ENCODE measurements at regions not wholly inside any gene's neighbourhood (a gene's known extent, or its start where the extent isn't known, plus 50 kb on each side); places are given as distances from the start of the nearest gene placed in this dataset.

DNA sequence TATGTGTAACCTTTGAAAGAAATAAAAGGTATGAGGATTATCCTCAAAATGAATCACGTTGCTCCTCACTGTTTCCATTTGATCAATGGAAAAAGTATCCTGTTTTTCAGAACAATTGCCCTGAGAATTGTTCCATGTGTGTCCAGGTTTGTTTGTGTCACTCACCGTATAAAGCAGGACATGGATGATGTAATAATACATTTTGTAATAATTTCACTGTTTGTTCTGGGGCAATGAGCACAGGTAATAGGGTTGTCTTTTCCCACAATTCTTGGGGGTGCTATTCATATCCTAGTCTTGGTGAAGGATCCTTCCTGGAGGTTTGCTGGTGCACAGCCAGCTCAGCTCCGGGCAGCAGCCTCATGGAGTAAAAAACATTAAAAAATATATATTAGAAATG lies 510.8 kb upstream of the MCTP2 start:
- no peak for TF ChIP-seq POLR2A (IDR thresholded peaks at IDR 0.05)
- TF ChIP-seq, protein P1, sequence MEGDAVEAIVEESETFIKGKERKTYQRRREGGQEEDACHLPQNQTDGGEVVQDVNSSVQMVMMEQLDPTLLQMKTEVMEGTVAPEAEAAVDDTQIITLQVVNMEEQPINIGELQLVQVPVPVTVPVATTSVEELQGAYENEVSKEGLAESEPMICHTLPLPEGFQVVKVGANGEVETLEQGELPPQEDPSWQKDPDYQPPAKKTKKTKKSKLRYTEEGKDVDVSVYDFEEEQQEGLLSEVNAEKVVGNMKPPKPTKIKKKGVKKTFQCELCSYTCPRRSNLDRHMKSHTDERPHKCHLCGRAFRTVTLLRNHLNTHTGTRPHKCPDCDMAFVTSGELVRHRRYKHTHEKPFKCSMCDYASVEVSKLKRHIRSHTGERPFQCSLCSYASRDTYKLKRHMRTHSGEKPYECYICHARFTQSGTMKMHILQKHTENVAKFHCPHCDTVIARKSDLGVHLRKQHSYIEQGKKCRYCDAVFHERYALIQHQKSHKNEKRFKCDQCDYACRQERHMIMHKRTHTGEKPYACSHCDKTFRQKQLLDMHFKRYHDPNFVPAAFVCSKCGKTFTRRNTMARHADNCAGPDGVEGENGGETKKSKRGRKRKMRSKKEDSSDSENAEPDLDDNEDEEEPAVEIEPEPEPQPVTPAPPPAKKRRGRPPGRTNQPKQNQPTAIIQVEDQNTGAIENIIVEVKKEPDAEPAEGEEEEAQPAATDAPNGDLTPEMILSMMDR (IDR thresholded peaks at IDR 0.05) = no peak
